ENCODE measurements at regions not wholly inside any gene's neighbourhood (a gene's known extent, or its start where the extent isn't known, plus 50 kb on each side); places are given as distances from the start of the nearest gene placed in this dataset.
A peak's percentile ranks its signal among the peaks of the same experiment; 100 is the strongest.

- no peak for TF ChIP-seq USF1 (IDR thresholded peaks at IDR 0.05)
- no peak for TF ChIP-seq CREB1 (IDR thresholded peaks at IDR 0.05; ENCODE audit: low read depth)
- no peak for TF ChIP-seq RAD21 (IDR thresholded peaks at IDR 0.05; ENCODE audit: low read depth)
- TF ChIP-seq EP300 (IDR thresholded peaks at IDR 0.05; ENCODE audit: borderline replicate concordance), result no peak
These were observed 52.7 kb upstream of the LARP1 start for GRCh38 chr5:154702477-154702876.

- TF ChIP-seq EP300 (IDR thresholded peaks at IDR 0.05; ENCODE audit: borderline replicate concordance) (no peak), RAD21 (IDR thresholded peaks at IDR 0.05; ENCODE audit: low read depth) (no peak), NFIC (IDR thresholded peaks at IDR 0.05) (no peak), CEBPB (IDR thresholded peaks at IDR 0.05) (no peak), EGR1 (IDR thresholded peaks at IDR 0.05) (no peak), FOXM1 (IDR thresholded peaks at IDR 0.05; ENCODE audit: borderline replicate concordance, low read depth) (no peak), USF1 (IDR thresholded peaks at IDR 0.05) (peak; percentile 63), CREB1 (IDR thresholded peaks at IDR 0.05; ENCODE audit: low read depth) (no peak)
These were observed 54.0 kb upstream of the LARP1 start for GRCh38 chr5:154701181-154701580.

- TF ChIP-seq YY1 (IDR thresholded peaks at IDR 0.05; ENCODE audit: low read depth) (no peak), FOXM1 (IDR thresholded peaks at IDR 0.05; ENCODE audit: borderline replicate concordance, low read depth) (no peak), MAX (IDR thresholded peaks at IDR 0.05) (no peak), TAF1 (IDR thresholded peaks at IDR 0.05; ENCODE audit: low read depth) (no peak), CEBPB (IDR thresholded peaks at IDR 0.05) (no peak), ZBTB7A (IDR thresholded peaks at IDR 0.05; ENCODE audit: low read depth) (no peak), TEAD4 (IDR thresholded peaks at IDR 0.05) (no peak), CREB1 (IDR thresholded peaks at IDR 0.05; ENCODE audit: low read depth) (no peak), NFIC (IDR thresholded peaks at IDR 0.05) (no peak), EGR1 (IDR thresholded peaks at IDR 0.05) (no peak), EP300 (IDR thresholded peaks at IDR 0.05; ENCODE audit: borderline replicate concordance) (no peak), TCF12 (IDR thresholded peaks at IDR 0.05; ENCODE audit: low read depth) (no peak), USF1 (IDR thresholded peaks at IDR 0.05) (no peak), REST (IDR thresholded peaks at IDR 0.05; ENCODE audit: low read depth) (no peak), RAD21 (IDR thresholded peaks at IDR 0.05; ENCODE audit: low read depth) (no peak)
These were observed 56.4 kb upstream of the LARP1 start for GRCh38 chr5:154698763-154699162.

- TF ChIP-seq TEAD4 (IDR thresholded peaks at IDR 0.05) (no peak), MAX (IDR thresholded peaks at IDR 0.05) (no peak), TAF1 (IDR thresholded peaks at IDR 0.05; ENCODE audit: low read depth) (no peak), USF1 (IDR thresholded peaks at IDR 0.05) (no peak), RAD21 (IDR thresholded peaks at IDR 0.05; ENCODE audit: low read depth) (no peak), TCF12 (IDR thresholded peaks at IDR 0.05; ENCODE audit: low read depth) (no peak), EGR1 (IDR thresholded peaks at IDR 0.05) (no peak), NFIC (IDR thresholded peaks at IDR 0.05) (no peak), ZBTB7A (IDR thresholded peaks at IDR 0.05; ENCODE audit: low read depth) (no peak), CEBPB (IDR thresholded peaks at IDR 0.05) (no peak)
These were observed 57.8 kb upstream of the LARP1 start for GRCh38 chr5:154697371-154697770.

- no peak for TF ChIP-seq FOXM1 (IDR thresholded peaks at IDR 0.05; ENCODE audit: borderline replicate concordance, low read depth)
- TF ChIP-seq TCF12 (IDR thresholded peaks at IDR 0.05; ENCODE audit: low read depth), result no peak
- TF ChIP-seq USF1 (IDR thresholded peaks at IDR 0.05), result no peak
- TF ChIP-seq TAF1 (IDR thresholded peaks at IDR 0.05; ENCODE audit: low read depth), result no peak
- no peak for TF ChIP-seq NFIC (IDR thresholded peaks at IDR 0.05)
- no peak for TF ChIP-seq CEBPB (IDR thresholded peaks at IDR 0.05)
- TF ChIP-seq EGR1 (IDR thresholded peaks at IDR 0.05), result no peak
- no peak for TF ChIP-seq EP300 (IDR thresholded peaks at IDR 0.05; ENCODE audit: borderline replicate concordance)
- TF ChIP-seq RAD21 (IDR thresholded peaks at IDR 0.05; ENCODE audit: low read depth), result no peak
- no peak for TF ChIP-seq REST (IDR thresholded peaks at IDR 0.05; ENCODE audit: low read depth)
- TF ChIP-seq ZBTB7A (IDR thresholded peaks at IDR 0.05; ENCODE audit: low read depth), result no peak
- TF ChIP-seq CREB1 (IDR thresholded peaks at IDR 0.05; ENCODE audit: low read depth), result no peak
- TF ChIP-seq MAX (IDR thresholded peaks at IDR 0.05), result no peak
- TF ChIP-seq YY1 (IDR thresholded peaks at IDR 0.05; ENCODE audit: low read depth), result no peak
- TF ChIP-seq TEAD4 (IDR thresholded peaks at IDR 0.05), result no peak
These were observed 58.3 kb upstream of the LARP1 start for GRCh38 chr5:154696891-154697290.
